ENCODE measurements at regions not wholly inside any gene's neighbourhood (a gene's known extent, or its start where the extent isn't known, plus 50 kb on each side); places are given as distances from the start of the nearest gene placed in this dataset.

DNA sequence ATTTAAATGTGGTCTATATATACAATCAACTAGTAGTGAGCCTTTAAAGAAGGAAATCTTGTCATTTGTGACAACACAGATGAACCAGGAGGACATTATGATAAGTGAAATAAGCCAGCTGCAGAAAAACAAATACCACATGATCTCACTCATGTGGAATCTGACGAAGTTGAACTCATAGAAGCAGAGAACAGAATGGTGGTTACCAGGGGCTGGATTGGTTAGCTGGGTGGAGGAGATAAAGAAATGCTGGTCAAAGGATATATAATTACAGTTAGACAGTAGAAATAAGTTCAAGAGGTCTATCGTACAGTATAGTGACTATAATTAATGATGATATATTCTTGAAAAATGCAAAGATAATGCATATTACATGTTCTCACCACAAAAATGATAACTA, 267.9 kb downstream of the FBXO15 start:
- no peak for TF ChIP-seq TCF12 (IDR thresholded peaks at IDR 0.05; ENCODE audit: low read depth, low read length)
- TF ChIP-seq, protein P1, sequence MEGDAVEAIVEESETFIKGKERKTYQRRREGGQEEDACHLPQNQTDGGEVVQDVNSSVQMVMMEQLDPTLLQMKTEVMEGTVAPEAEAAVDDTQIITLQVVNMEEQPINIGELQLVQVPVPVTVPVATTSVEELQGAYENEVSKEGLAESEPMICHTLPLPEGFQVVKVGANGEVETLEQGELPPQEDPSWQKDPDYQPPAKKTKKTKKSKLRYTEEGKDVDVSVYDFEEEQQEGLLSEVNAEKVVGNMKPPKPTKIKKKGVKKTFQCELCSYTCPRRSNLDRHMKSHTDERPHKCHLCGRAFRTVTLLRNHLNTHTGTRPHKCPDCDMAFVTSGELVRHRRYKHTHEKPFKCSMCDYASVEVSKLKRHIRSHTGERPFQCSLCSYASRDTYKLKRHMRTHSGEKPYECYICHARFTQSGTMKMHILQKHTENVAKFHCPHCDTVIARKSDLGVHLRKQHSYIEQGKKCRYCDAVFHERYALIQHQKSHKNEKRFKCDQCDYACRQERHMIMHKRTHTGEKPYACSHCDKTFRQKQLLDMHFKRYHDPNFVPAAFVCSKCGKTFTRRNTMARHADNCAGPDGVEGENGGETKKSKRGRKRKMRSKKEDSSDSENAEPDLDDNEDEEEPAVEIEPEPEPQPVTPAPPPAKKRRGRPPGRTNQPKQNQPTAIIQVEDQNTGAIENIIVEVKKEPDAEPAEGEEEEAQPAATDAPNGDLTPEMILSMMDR (IDR thresholded peaks at IDR 0.05 in 2 of 3, conservative IDR thresholded peaks at IDR 0.05 in 1 of 3; ENCODE audit: control insufficient read depth in 2 of 3, extremely low read depth in 1 of 3, insufficient read depth in 1 of 3, low read depth in 3 of 3, low read length in 3 of 3): no peak
- TF ChIP-seq GABPA (IDR thresholded peaks at IDR 0.05; ENCODE audit: low read depth): no peak
- no peak for TF ChIP-seq SMAD1 (IDR thresholded peaks at IDR 0.05; ENCODE audit: low read depth, partially characterized antibody)
- TF ChIP-seq YY1 (IDR thresholded peaks at IDR 0.05; ENCODE audit: low read depth, low read length): no peak
